Activated CD4-positive, alpha-beta T cell treated with anti-CD3 and anti-CD28 coated beads for 4 hours (primary cell): ENCODE measurements at regions not wholly inside any gene's neighbourhood (a gene's known extent, or its start where the extent isn't known, plus 50 kb on each side); places are given as distances from the start of the nearest gene placed in this dataset.
"Not testable (repeated sequence)": the region's sequence is repeated elsewhere in the genome, so short reads cannot be mapped to it uniquely, and the experiment has no call there.

Source experiments
- DNase-seq, 2 donors: peaks; one replicate each; pipeline ENCODE4 v3.0.0-alpha.2; 2020

GRCh38 chr2:215889240-215889969, 123.9 kb downstream of the MREG start:
- not testable (repeated sequence) for DNase-seq

GRCh38 chr2:215888680-215889079, 124.7 kb downstream of the MREG start:
- DNase-seq: no peak

GRCh38 chr2:215887303-215887702, 126.0 kb downstream of the MREG start:
- DNase-seq: no peak

GRCh38 chr2:215886022-215886421, 127.3 kb downstream of the MREG start:
- no peak for DNase-seq

GRCh38 chr2:215885536-215885935, 127.8 kb downstream of the MREG start:
- DNase-seq: no peak

- no peak for DNase-seq
These were observed 128.8 kb downstream of the MREG start for GRCh38 chr2:215884451-215885087.

GRCh38 chr2:215883799-215884198, 129.6 kb downstream of the MREG start:
- no peak for DNase-seq

- no peak for DNase-seq
These were observed 130.7 kb downstream of the MREG start for GRCh38 chr2:215882689-215883088.

- DNase-seq: no peak
These were observed 131.8 kb downstream of the MREG start for GRCh38 chr2:215881582-215881981.

- no peak for DNase-seq
These were observed 132.4 kb downstream of the MREG start for GRCh38 chr2:215880970-215881369.

- DNase-seq: no peak
These were observed 133.1 kb downstream of the MREG start for GRCh38 chr2:215879977-215880940.

GRCh38 chr2:215879331-215879730, 134.0 kb downstream of the MREG start:
- DNase-seq: no peak

- no peak for DNase-seq
These were observed 134.8 kb downstream of the MREG start for GRCh38 chr2:215878476-215879063.

- DNase-seq: no peak
These were observed 136.5 kb downstream of the MREG start for GRCh38 chr2:215876937-215877238.

- no peak for DNase-seq
These were observed 137.0 kb downstream of the MREG start for GRCh38 chr2:215876139-215876936.

GRCh38 chr2:215874418-215874817, 138.9 kb downstream of the MREG start:
- no peak for DNase-seq

- DNase-seq: no peak
These were observed 142.4 kb downstream of the MREG start for GRCh38 chr2:215870986-215871385.

GRCh38 chr2:215870088-215870490, 143.3 kb downstream of the MREG start:
- DNase-seq: no peak

GRCh38 chr2:215868846-215869543, 144.4 kb downstream of the MREG start:
- DNase-seq: no peak

- DNase-seq: no peak
These were observed 146.7 kb downstream of the MREG start for GRCh38 chr2:215866606-215867005.

GRCh38 chr2:215863687-215864086, 149.7 kb downstream of the MREG start:
- no peak for DNase-seq

GRCh38 chr2:215862351-215862771, 151.0 kb downstream of the MREG start:
- DNase-seq: no peak
